A673 (cell line): ENCODE measurements at regions not wholly inside any gene's neighbourhood (a gene's known extent, or its start where the extent isn't known, plus 50 kb on each side); places are given as distances from the start of the nearest gene placed in this dataset.

ENCODE experiments used
- CTCF ChIP-seq: fragments of 300-800, 200-600 bp; sonication (generic); conservative IDR thresholded peaks from 2 replicates; pipeline ENCODE4 v1.5.1; 2017; ENCODE audit warnings: low read depth, mild to moderate bottlenecking, antibody characterized with exemption, low read length, moderate library complexity, mixed read lengths
- EZH2 ChIP-seq: fragments of 200-600 bp; sonication (generic); IDR thresholded peaks from 2 replicates; pipeline ENCODE4 v1.6.1; 2017; ENCODE audit warnings: borderline replicate concordance, low read depth, mild to moderate bottlenecking, mixed read lengths, antibody characterized with exemption, low read length; ENCODE audit not compliant: poor library complexity, severe bottlenecking

- TF ChIP-seq CTCF (no peak), EZH2 (no peak)
These were observed 129.0 kb downstream of the TAF11L14 start for GRCh38 chr5:17763301-17763700.
